ENCODE measurements at regions not wholly inside any gene's neighbourhood (a gene's known extent, or its start where the extent isn't known, plus 50 kb on each side); places are given as distances from the start of the nearest gene placed in this dataset.
"Not testable (repeated sequence)": the region's sequence is repeated elsewhere in the genome, so short reads cannot be mapped to it uniquely, and the experiment has no call there.

DNA sequence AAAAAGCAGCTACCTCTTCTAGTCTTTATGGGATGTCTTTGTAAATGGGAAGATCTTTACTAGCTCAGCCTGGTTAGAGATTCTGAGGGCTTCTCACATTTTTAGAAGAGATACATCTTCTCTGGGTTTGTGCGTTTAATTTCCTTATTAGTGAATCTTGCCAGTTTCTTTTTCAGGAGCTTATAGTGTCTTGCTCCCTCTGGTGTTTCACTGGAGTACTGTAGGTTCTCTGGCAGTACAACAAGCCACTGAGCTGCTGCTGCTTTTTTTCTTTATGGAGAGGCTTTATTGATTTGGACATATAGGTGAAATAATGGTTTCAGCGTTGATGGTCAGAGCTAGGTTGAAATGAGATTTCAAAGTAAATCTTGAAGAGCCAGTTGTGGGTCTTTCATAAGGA lies 82.9 kb downstream of the LAS1L start:
- ATAC-seq, result no peak
- H3K27me3 ChIP-seq, result no peaks in the 10 kb centered on the region
- no peak for DNase-seq
- no peaks in the 10 kb centered on the region for H3K9me3 ChIP-seq
- intact Hi-C loops (cut with DNase I), result no loop called here
- H3K4me3 ChIP-seq, result no peak overlapping the region
- peak; percentile 43 for TF ChIP-seq CTCF (IDR thresholded peaks at IDR 0.05)
- H3K27ac ChIP-seq, result no peak overlapping the region
- H3K36me3 ChIP-seq, result no peaks in the 10 kb centered on the region
- H3K4me1 ChIP-seq, result no peaks in the 10 kb centered on the region

DNA sequence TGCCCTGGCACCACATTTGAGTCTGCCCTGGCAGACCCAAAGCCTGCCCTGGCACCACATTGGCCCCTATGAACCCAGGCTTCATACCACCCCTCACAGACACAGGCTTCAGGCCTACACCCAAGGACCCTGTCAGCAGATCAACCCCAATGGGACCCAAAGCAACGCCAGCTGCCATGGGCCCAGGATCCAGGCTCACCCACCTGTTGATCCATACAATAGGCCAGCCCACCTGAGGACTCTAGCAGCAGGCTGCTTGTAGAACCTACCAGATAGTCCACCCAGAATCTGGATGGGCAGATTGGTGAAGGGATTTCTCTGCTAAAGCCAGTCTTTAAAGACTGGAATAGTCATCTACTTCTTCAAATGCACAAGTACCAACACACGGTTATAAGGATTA lies 114.4 kb downstream of the LAS1L start:
- intact Hi-C loops (cut with DNase I), result no loop called here
- H3K4me3 ChIP-seq, result no peak overlapping the region
- no peak for TF ChIP-seq CTCF (IDR thresholded peaks at IDR 0.05)

GRCh38 chrX:65407662-65408061 lies 126.9 kb downstream of the LAS1L start:
- H3K27me3 ChIP-seq; H3K4me3 ChIP-seq; intact Hi-C loops (cut with DNase I); ATAC-seq; DNase-seq; H3K4me1 ChIP-seq; H3K9me3 ChIP-seq; H3K27ac ChIP-seq; H3K36me3 ChIP-seq: not testable (repeated sequence)

More for the DNA sequence above, 114.4 kb downstream of the LAS1L start:
- Histone ChIP-seq H3K9me3 (no peaks in the 10 kb centered on the region), H3K27ac (no peak overlapping the region), H3K27me3 (no peaks in the 10 kb centered on the region), H3K36me3 (no peaks in the 10 kb centered on the region), H3K4me1 (no peaks in the 10 kb centered on the region)
- ATAC-seq, result no peak
- DNase-seq, result no peak

DNA sequence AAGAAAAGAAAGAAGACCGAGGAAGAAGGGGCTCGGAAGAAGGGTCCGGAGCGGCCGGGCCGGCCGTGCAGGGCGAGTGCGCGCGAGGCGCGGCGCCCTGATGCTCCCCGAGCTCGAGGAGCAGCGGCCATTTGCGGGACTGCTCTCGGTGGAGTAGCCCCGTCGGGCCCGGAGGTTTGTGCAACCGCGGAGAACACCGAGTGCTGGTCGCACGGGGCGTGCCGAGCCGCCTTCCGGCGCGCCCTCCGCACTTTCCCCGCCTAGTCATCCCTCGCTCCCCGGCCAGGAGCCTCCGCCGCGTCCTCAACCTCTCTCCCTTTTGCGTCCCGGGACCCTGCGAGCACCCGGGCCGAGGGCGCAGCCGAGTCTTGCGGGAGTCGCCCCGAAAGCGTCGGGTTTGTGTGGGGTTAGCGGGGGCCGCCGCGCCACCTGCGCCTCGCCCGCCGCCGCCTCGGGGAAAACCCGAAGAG lies 127.4 kb downstream of the LAS1L start:
- Histone ChIP-seq H3K36me3 (no peaks in the 10 kb centered on the region), H3K27ac (no peak overlapping the region), H3K4me3 (peak overlapping the region; percentile 19), H3K4me1 (no peaks in the 10 kb centered on the region), H3K27me3 (no peaks in the 10 kb centered on the region), H3K9me3 (no peaks in the 10 kb centered on the region)
- intact Hi-C loops (cut with DNase I), result no loop called here
- no peak for ATAC-seq
- no peak for DNase-seq
- no peak for TF ChIP-seq CTCF (IDR thresholded peaks at IDR 0.05)

- DNase-seq, result no peak
Measured at GRCh38 chrX:65406532-65406931, 128.1 kb downstream of the LAS1L start.

GRCh38 chrX:65392284-65392683 lies 142.3 kb downstream of the LAS1L start:
- TF ChIP-seq CTCF (IDR thresholded peaks at IDR 0.05), result no peak
- Histone ChIP-seq H3K4me3 (no peak overlapping the region), H3K9me3 (no peaks in the 10 kb centered on the region), H3K36me3 (no peaks in the 10 kb centered on the region), H3K4me1 (no peaks in the 10 kb centered on the region), H3K27me3 (no peaks in the 10 kb centered on the region), H3K27ac (no peak overlapping the region)
- no peak for ATAC-seq
- DNase-seq, result no peak
- intact Hi-C loops (cut with DNase I), result no loop called here

More at GRCh38 chrX:65406532-65406931, 128.1 kb downstream of the LAS1L start:
- intact Hi-C loops (cut with DNase I), result no loop called here
- ATAC-seq, result peak; percentile 27
- Histone ChIP-seq H3K27ac (no peak overlapping the region), H3K36me3 (no peaks in the 10 kb centered on the region), H3K4me1 (no peaks in the 10 kb centered on the region), H3K9me3 (no peaks in the 10 kb centered on the region), H3K27me3 (no peaks in the 10 kb centered on the region), H3K4me3 (no peak overlapping the region)
- no peak for TF ChIP-seq CTCF (IDR thresholded peaks at IDR 0.05)

DNA sequence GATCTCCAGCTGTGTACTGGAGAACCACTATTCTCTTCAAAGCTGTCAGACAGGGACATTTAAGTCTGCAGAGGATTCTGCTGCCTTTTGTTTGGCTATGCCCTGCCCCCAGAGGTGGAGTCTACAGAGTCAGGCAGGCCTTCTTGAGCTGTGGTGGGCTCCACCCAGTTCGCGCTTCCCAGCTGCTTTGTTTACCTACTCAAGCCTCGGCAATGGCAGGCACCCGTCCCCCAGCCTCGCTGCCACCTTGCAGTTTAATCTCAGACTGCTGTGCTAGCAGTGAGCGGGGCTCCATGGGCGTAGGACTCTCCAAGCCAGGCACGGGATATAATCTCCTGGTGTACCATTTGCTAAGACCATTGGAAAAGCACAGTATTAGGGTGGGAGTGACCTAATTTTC lies 145.5 kb downstream of the LAS1L start:
- H3K4me1 ChIP-seq; DNase-seq; H3K4me3 ChIP-seq; H3K36me3 ChIP-seq; H3K9me3 ChIP-seq; ATAC-seq; H3K27ac ChIP-seq; H3K27me3 ChIP-seq; intact Hi-C loops (cut with DNase I): not testable (repeated sequence)
